A673 (cell line): ENCODE measurements at regions not wholly inside any gene's neighbourhood (a gene's known extent, or its start where the extent isn't known, plus 50 kb on each side); places are given as distances from the start of the nearest gene placed in this dataset.

Experiments
- BruUV-seq: library from RNA; stranded (reverse); fragments of 400-500 nt; replicated peaks from 2 replicates; lab custom pipeline; 2021; lab: Mats Ljungman, UMichigan
- CTCF ChIA-PET: fragments of 300-600 bp; sonication (Branson Sonifier 250); formaldehyde crosslinking; loops from one replicate; lab custom pipeline; 2022; ENCODE audit warnings: antibody characterized with exemption; lab: Charles Lee
- POLR2A ChIA-PET: fragments of 300-600 bp; sonication (Branson Sonifier 250); formaldehyde crosslinking; loops from one replicate; lab custom pipeline; 2022; ENCODE audit warnings: antibody characterized with exemption; ENCODE audit not compliant: low non-redundant PET; lab: Charles Lee
- DNase-seq: peaks from one replicate; pipeline ENCODE4 v3.0.0-alpha.2; 2015; ENCODE audit warnings: low spot score
- H3K27ac ChIP-seq: fragments of 200-600 bp; sonication (generic); 2 replicates; pipeline ENCODE4 v1.5.1; 2016; ENCODE audit warnings: mixed run types, low read depth, mild to moderate bottlenecking, mixed read lengths, antibody characterized with exemption, low read length; ENCODE audit not compliant: poor library complexity, severe bottlenecking
- H3K27me3 ChIP-seq: fragments of 200-600 bp; sonication (generic); replicated peaks from 2 replicates; pipeline ENCODE4 v1.6.1; 2017; ENCODE audit warnings: mixed run types, low read depth, mild to moderate bottlenecking, mixed read lengths, antibody characterized with exemption, low read length; ENCODE audit not compliant: insufficient read depth, poor library complexity
- H3K36me3 ChIP-seq: fragments of 200-600 bp; sonication (generic); 2 replicates; pipeline ENCODE4 v1.6.1; 2016; ENCODE audit warnings: mixed run types, mild to moderate bottlenecking, mixed read lengths, antibody characterized with exemption, low read length; ENCODE audit not compliant: insufficient read depth, poor library complexity, severe bottlenecking
- H3K4me1 ChIP-seq: fragments of 200-600 bp; sonication (generic); 2 replicates; pipeline ENCODE4 v1.6.1; 2017; ENCODE audit warnings: mixed run types, mild to moderate bottlenecking, mixed read lengths, antibody characterized with exemption, low read length; ENCODE audit not compliant: insufficient read depth, poor library complexity, severe bottlenecking
- H3K4me3 ChIP-seq: fragments of 200-600 bp; sonication (generic); 2 replicates; pipeline ENCODE4 v1.5.1; 2016; ENCODE audit warnings: low read depth, mixed run types, mild to moderate bottlenecking, mixed read lengths, low read length; ENCODE audit not compliant: poor library complexity, severe bottlenecking
- H3K9me3 ChIP-seq: fragments of 200-600 bp; sonication (generic); 2 replicates; pipeline ENCODE4 v1.6.1; 2016; ENCODE audit warnings: mixed run types, low read depth, mild to moderate bottlenecking, mixed read lengths, antibody characterized with exemption, low read length; ENCODE audit not compliant: poor library complexity, severe bottlenecking
- CTCF ChIP-seq: fragments of 300-800, 200-600 bp; sonication (generic); conservative IDR thresholded peaks from 2 replicates; pipeline ENCODE4 v1.5.1; 2017; ENCODE audit warnings: low read depth, mild to moderate bottlenecking, antibody characterized with exemption, low read length, moderate library complexity, mixed read lengths
- EZH2 ChIP-seq: fragments of 200-600 bp; sonication (generic); IDR thresholded peaks from 2 replicates; pipeline ENCODE4 v1.6.1; 2017; ENCODE audit warnings: borderline replicate concordance, low read depth, mild to moderate bottlenecking, mixed read lengths, antibody characterized with exemption, low read length; ENCODE audit not compliant: poor library complexity, severe bottlenecking
- intact Hi-C: fragments of 100-400 bp; cut with micrococcal nuclease; formaldehyde crosslinking; loops from one replicate; pipeline ENCODE4 v1.10.0; 2022; ENCODE audit not compliant: unreplicated experiment

- POLR2A ChIA-PET = no interaction called here
- intact Hi-C loops = no loop called here
- no peaks in the 10 kb centered on the region for H3K36me3 ChIP-seq
- no peaks in the 10 kb centered on the region for H3K9me3 ChIP-seq
- peaks cover 15% of the 10 kb centered on the region for H3K27me3 ChIP-seq
- no peak overlapping the region for H3K27ac ChIP-seq
- DNase-seq = no peak
- CTCF ChIA-PET = no interaction called here
- no peak for TF ChIP-seq CTCF
- BruUV-seq = no TSS peak
- no peak overlapping the region for H3K4me3 ChIP-seq
- no peaks in the 10 kb centered on the region for H3K4me1 ChIP-seq
These were observed 77.8 kb upstream of the FSHB start for GRCh38 chr11:30153008-30153407.

DNA sequence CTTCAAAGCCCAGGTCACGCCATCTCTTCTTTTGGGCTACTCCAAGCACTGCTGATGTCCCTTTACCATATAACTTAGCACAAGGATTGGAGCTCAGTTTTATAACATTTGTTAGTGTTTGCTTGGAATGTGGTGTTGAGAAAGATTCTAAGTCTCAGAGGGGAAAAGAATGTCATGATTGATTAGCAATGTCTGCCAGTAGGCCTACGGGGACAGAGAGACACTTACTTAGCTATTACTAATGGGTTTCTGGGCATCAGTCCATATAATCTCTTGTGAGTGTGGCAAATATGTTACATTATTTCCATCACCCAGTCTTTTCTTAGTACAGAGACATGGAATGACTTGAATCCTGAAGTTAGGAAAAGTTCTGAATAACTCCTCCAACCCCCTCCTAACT, 75.4 kb upstream of the FSHB start:
- TF ChIP-seq EZH2 (no peak), CTCF (no peak)
- Histone ChIP-seq H3K9me3 (no peaks in the 10 kb centered on the region), H3K27ac (no peak overlapping the region), H3K36me3 (no peaks in the 10 kb centered on the region), H3K4me1 (no peaks in the 10 kb centered on the region), H3K4me3 (no peak overlapping the region), H3K27me3 (peaks cover 15% of the 10 kb centered on the region)
- intact Hi-C loops = no loop called here
- no TSS peak for BruUV-seq
- DNase-seq = no peak
- ChIA-PET CTCF (interaction anchor here (1.1 kb wide), 2 partner anchors 12 to 27 kb away, joined by 3 read pairs; no protein-coding TSS in a partner anchor), POLR2A (no interaction called here)

DNA sequence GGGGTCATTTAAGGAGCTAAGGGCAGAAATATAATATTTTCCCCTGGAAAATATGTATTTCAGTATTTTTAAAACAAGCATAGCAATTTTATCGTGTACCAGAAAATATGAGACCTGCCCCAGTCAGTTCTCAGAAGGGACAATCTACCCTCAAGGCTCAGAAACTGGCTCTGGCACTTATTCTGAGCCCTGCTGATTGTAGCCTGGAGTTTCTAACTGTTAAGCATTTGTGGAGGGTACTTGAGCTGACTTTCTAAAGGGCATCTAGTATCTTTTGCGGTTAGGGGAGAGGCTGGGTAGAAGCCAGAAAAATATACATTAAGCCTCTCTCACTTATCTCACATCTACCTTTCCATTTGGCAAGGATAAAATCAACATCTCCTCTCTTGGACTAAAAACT, 71.3 kb upstream of the FSHB start:
- peaks cover 5% of the 10 kb centered on the region for H3K27me3 ChIP-seq
- no peak for TF ChIP-seq EZH2
- TF ChIP-seq CTCF = no peak
- no TSS peak for BruUV-seq
- no peak for DNase-seq
- ChIA-PET POLR2A (no interaction called here), CTCF (no interaction called here)
- H3K4me3 ChIP-seq = no peak overlapping the region
- H3K27ac ChIP-seq = no peak overlapping the region
- no peaks in the 10 kb centered on the region for H3K9me3 ChIP-seq
- no peaks in the 10 kb centered on the region for H3K4me1 ChIP-seq
- H3K36me3 ChIP-seq = no peaks in the 10 kb centered on the region
- intact Hi-C loops = no loop called here
